Heart left ventricle (tissue), 16 donors: ENCODE measurements at regions not wholly inside any gene's neighbourhood (a gene's known extent, or its start where the extent isn't known, plus 50 kb on each side); places are given as distances from the start of the nearest gene placed in this dataset.
"Not testable (repeated sequence)": the region's sequence is repeated elsewhere in the genome, so short reads cannot be mapped to it uniquely, and the experiment has no call there.

ENCODE experiments used
- ATAC-seq, 4 donors: fragments of 200-7000 bp; cut with Tn5 transposase; one replicate each; pipeline ENCODE4 v1.9.1; 2020 to 2022; ENCODE audit warnings: moderate library complexity in 4 of 4, mild to moderate bottlenecking in 3 of 4, moderate number of reproducible peaks in 1 of 4
- DNase-seq, 5 donors: peaks; one replicate each; pipeline ENCODE4 v3.0.0-alpha.2; 2020
- H3K27ac ChIP-seq, 12 donors: fragments of 200-600 bp; sonication (generic) in 4 of 12; one replicate each; pipeline versions ENCODE4 v1.5.0 to v1.8.0; 2016 to 2022; ENCODE audit warnings: mild to moderate bottlenecking in 2 of 12
- H3K27me3 ChIP-seq, 9 donors: fragments of 200-600 bp; sonication (generic) in 2 of 9; one replicate each; pipeline versions ENCODE4 v1.5.1 to v1.8.0; 2016 to 2022; ENCODE audit warnings: mild to moderate bottlenecking in 3 of 9
- H3K36me3 ChIP-seq, 9 donors: fragments of 200-600 bp; sonication (generic) in 2 of 9; one replicate each; pipeline versions ENCODE4 v1.5.0 to v1.8.0; 2018 to 2022; ENCODE audit warnings: mild to moderate bottlenecking in 2 of 9
- H3K4me1 ChIP-seq, 12 donors: fragments of 200-600 bp; sonication (generic) in 4 of 12; one replicate each; pipeline versions ENCODE4 v1.5.0 to v1.8.0; 2016 to 2022; ENCODE audit warnings: mild to moderate bottlenecking in 3 of 12
- H3K4me3 ChIP-seq, 12 donors: fragments of 200-600 bp; sonication (generic) in 4 of 12; one replicate each; pipeline versions ENCODE4 v1.5.0 to v1.8.0; 2017 to 2022; ENCODE audit warnings: mild to moderate bottlenecking in 9 of 12, moderate library complexity in 4 of 12
- H3K9me3 ChIP-seq, 12 donors: fragments of 200-600 bp; sonication (generic) in 4 of 12; one replicate each; pipeline versions ENCODE4 v1.5.0 to v1.8.0; 2016 to 2022; ENCODE audit warnings: mild to moderate bottlenecking in 1 of 12
- CTCF ChIP-seq, 12 donors: fragments of 200-600 bp; sonication (generic) in 4 of 12; IDR thresholded peaks; one replicate each; pipeline versions ENCODE4 v1.5.0 to v1.8.0; 2018 to 2022; ENCODE audit warnings: antibody characterized with exemption in 12 of 12, mild to moderate bottlenecking in 5 of 12
- POLR2A ChIP-seq, 2 donors: fragments of 450-650 bp; IDR thresholded peaks; one replicate each; pipeline ENCODE4 v1.6.1; 2017; ENCODE audit warnings: antibody characterized with exemption in 2 of 2, mild to moderate bottlenecking in 2 of 2, moderate library complexity in 2 of 2
- WGBS, 4 donors: extraction: QIAGEN DNeasy Blood & Tissue Kit in 2 of 4; methylation state at CpG; one replicate each; pipeline versions ENCODE4 v1.1.5 to v1.1.7; 2013 to 2018; 5-methylcytosine and 5-hydroxymethylcytosine counted together
- intact Hi-C, 10 donors: fragments of 100-400 bp; cut with DNase I; formaldehyde crosslinking; loops; one replicate each; pipeline versions ENCODE4 v1.11.1 to v1.14.2; 2022
- donor health status: ischemic (EF 13 %, LVEDD 7.1; RV severe dilation, severe dysfunction).
- donor health status: healthy with polysubstance abuse.
- donor health status: DM: no; HTN: yes; CAD: no.
- donor health status: DM: no; HTN: no; CAD: no.
- donor health status: ischemic (EF 25% LVEDD 6.9; RV normal size, moderate dysfunction).
- donor health status: ischemic (EF 25% LVEDD 5.7; RV mildly dilated, moderate dysfunction).
- donor health status: healthy.
- donor health status: DM: yes; HTN: yes; CAD: no.
- donor health status: ischemic (EF 35%, LVEDD 5.7; RV mildly dilated, moderate dysfunction).
- donor health status: nonischemic (EF 11% LVEDD 7.7; RV severe dilation, severe dysfunction).
- donor health status: DM: yes; HTN: yes; CAD: no.
- donor health status: PGD.
- donor health status: ischemic (EF 29% LVEDD 5.4; RV normal size, mild dysfunction).
- donor health status: nonischemic (EF 23%, LVEDD 6.1; RV moderate dilation, normal function).

- H3K4me1 ChIP-seq: peaks cover 0 to 8% (median 0%) of the 10 kb centered on the region in 12 donors
- DNase-seq (no peak), ATAC-seq (no peak)
- H3K27ac ChIP-seq: no peak overlapping the region
- H3K4me3 ChIP-seq: no peak overlapping the region
- no peaks in the 10 kb centered on the region for H3K36me3 ChIP-seq
- no peaks in the 10 kb centered on the region for H3K27me3 ChIP-seq
- intact Hi-C loops: no loop called here
- peaks cover 0 to 19% (median 0%) of the 10 kb centered on the region in 12 donors for H3K9me3 ChIP-seq
- TF ChIP-seq POLR2A (IDR thresholded peaks at IDR 0.05): no peak
- TF ChIP-seq CTCF (IDR thresholded peaks at IDR 0.05): no peak
These were observed 81.5 kb upstream of the PTPN13 start for GRCh38 chr4:86512631-86513030.

- ATAC-seq, H3K27me3 ChIP-seq: not testable (repeated sequence)
- WGBS, 4 donors: 75 to 90% (median 88%) methylated on average over 1 of the region's 1 CpG
These were observed 78.2 kb upstream of the PTPN13 start for GRCh38 chr4:86515963-86516362.

GRCh38 chr4:86521373-86521969 is 72.6 kb upstream of the PTPN13 start:
- DNase-seq: no peak

More at GRCh38 chr4:86515963-86516362, 78.2 kb upstream of the PTPN13 start:
- H3K27ac ChIP-seq, H3K36me3 ChIP-seq, intact Hi-C loops, H3K4me3 ChIP-seq, H3K4me1 ChIP-seq, DNase-seq: not testable (repeated sequence)
- H3K9me3 ChIP-seq: peaks cover 0 to 30% (median 0%) of the 10 kb centered on the region in 12 donors

GRCh38 chr4:86522349-86522748 is 71.8 kb upstream of the PTPN13 start:
- DNase-seq (no peak), ATAC-seq (no peak)
- H3K4me3 ChIP-seq: no peak overlapping the region
- intact Hi-C loops: no loop called here
- no peak overlapping the region for H3K27ac ChIP-seq
- WGBS, 4 donors: 65 to 75% (median 67%) methylated on average over 4 of the region's 4 CpGs
- no peaks in the 10 kb centered on the region for H3K36me3 ChIP-seq
- no peaks in the 10 kb centered on the region for H3K27me3 ChIP-seq
- TF ChIP-seq POLR2A (IDR thresholded peaks at IDR 0.05) (no peak), CTCF (IDR thresholded peaks at IDR 0.05) (peak in 7 of 12 donors; percentile 4 to 42 (median 20))
- peaks cover 0 to 32% (median 3%) of the 10 kb centered on the region in 12 donors for H3K9me3 ChIP-seq
- H3K4me1 ChIP-seq: peaks cover 0 to 4% (median 0%) of the 10 kb centered on the region in 12 donors

More at GRCh38 chr4:86521373-86521969, 72.6 kb upstream of the PTPN13 start:
- H3K27ac ChIP-seq: no peak overlapping the region
- no peaks in the 10 kb centered on the region for H3K36me3 ChIP-seq
- H3K27me3 ChIP-seq: no peaks in the 10 kb centered on the region
- no peak for ATAC-seq
- peaks cover 0 to 32% (median 3%) of the 10 kb centered on the region in 12 donors for H3K9me3 ChIP-seq
- H3K4me1 ChIP-seq: peaks cover 0 to 4% (median 0%) of the 10 kb centered on the region in 12 donors
- no peak for TF ChIP-seq CTCF (IDR thresholded peaks at IDR 0.05)
- TF ChIP-seq POLR2A (IDR thresholded peaks at IDR 0.05): no peak
- intact Hi-C loops: no loop called here
- 84 to 90% (median 89%) methylated on average over 3 of the region's 3 CpGs for WGBS, 4 donors
- no peak overlapping the region for H3K4me3 ChIP-seq

- peaks cover 0 to 32% (median 3%) of the 10 kb centered on the region in 12 donors for H3K9me3 ChIP-seq
- 62 to 82% (median 72%) methylated on average over 2 of the region's 2 CpGs for whole genome bisulfite sequencing, 4 donors
These were observed 70.8 kb upstream of the PTPN13 start for GRCh38 chr4:86523333-86523732.

GRCh38 chr4:86527713-86528112 is 66.4 kb upstream of the PTPN13 start:
- H3K36me3 ChIP-seq, H3K9me3 ChIP-seq, H3K27ac ChIP-seq, H3K4me1 ChIP-seq, H3K4me3 ChIP-seq, DNase-seq, intact Hi-C loops, H3K27me3 ChIP-seq, ATAC-seq: not testable (repeated sequence)
- WGBS, 4 donors: 82 to 89% (median 87%) methylated on average over 4 of the region's 4 CpGs

More at GRCh38 chr4:86523333-86523732, 70.8 kb upstream of the PTPN13 start:
- intact Hi-C loops: no loop called here
- H3K27ac ChIP-seq: no peak overlapping the region
- no peaks in the 10 kb centered on the region for H3K36me3 ChIP-seq
- ATAC-seq (no peak), DNase-seq (no peak)
- peaks cover 0 to 4% (median 0%) of the 10 kb centered on the region in 12 donors for H3K4me1 ChIP-seq
- H3K4me3 ChIP-seq: no peak overlapping the region
- TF ChIP-seq CTCF (IDR thresholded peaks at IDR 0.05) (no peak), POLR2A (IDR thresholded peaks at IDR 0.05) (no peak)
- H3K27me3 ChIP-seq: no peaks in the 10 kb centered on the region
